HEK293 (cell line): ENCODE measurements at regions not wholly inside any gene's neighbourhood (a gene's known extent, or its start where the extent isn't known, plus 50 kb on each side); places are given as distances from the start of the nearest gene placed in this dataset.

ENCODE experiments used
- CTCF ChIA-PET: fragments of 350-600 bp; formaldehyde crosslinking; extraction: SDS; loops from one replicate; lab custom pipeline; 2021; ENCODE audit warnings: antibody characterized with exemption; lab: Yijun Ruan, JAX
- POLR2A ChIA-PET: fragments of 300-600 bp; formaldehyde crosslinking; extraction: SDS; loops from one replicate; lab custom pipeline; 2020; ENCODE audit warnings: antibody characterized with exemption, inconsistent platforms; lab: Yijun Ruan, JAX
- H3K27ac ChIP-seq: fragments of 200-500 bp; sonication (Bioruptor generic); 2 replicates; pipeline ENCODE4 v1.5.1; 2014; ENCODE audit warnings: low read depth, low read length, control low read depth, inconsistent platforms; ENCODE audit errors: extremely low read depth
- H3K36me3 ChIP-seq, 2 experiments: fragments of 200-500 bp in 1 of 2; sonication (Bioruptor generic) in 1 of 2; 1 replicate in 1 of 2; 2 replicates in 1 of 2; pipeline ENCODE4 v1.5.1; 2014 to 2017; ENCODE audit warnings: inconsistent platforms in 2 of 2, low read length in 2 of 2; ENCODE audit not compliant: control insufficient read depth in 2 of 2, insufficient read depth in 1 of 2
- H3K4me1 ChIP-seq: fragments of 200-500 bp; sonication (Bioruptor generic); 2 replicates; pipeline ENCODE4 v1.5.1; 2014; ENCODE audit warnings: mild to moderate bottlenecking, low read length, inconsistent platforms; ENCODE audit not compliant: control insufficient read depth, insufficient read depth
- H3K4me3 ChIP-seq: 2 replicates; pipeline ENCODE4 v1.5.1; 2011; ENCODE audit warnings: low read depth, mild to moderate bottlenecking, control low read depth, low read length, moderate library complexity
- H3K9me3 ChIP-seq: fragments of 200-500 bp; sonication (Bioruptor generic); 2 replicates; pipeline ENCODE4 v1.5.1; 2014; ENCODE audit warnings: low read depth, low read length, inconsistent platforms; ENCODE audit not compliant: control insufficient read depth, insufficient read depth
- GLIS2 ChIP-seq: fragments of 450-650 bp; formaldehyde crosslinking; IDR thresholded peaks from 2 replicates; pipeline ENCODE4 v1.5.1; 2016; ENCODE audit warnings: missing biosample characterization, missing genetic modification characterization
- MZF1 ChIP-seq: fragments of 450-650 bp; formaldehyde crosslinking; IDR thresholded peaks from 2 replicates; pipeline ENCODE4 v1.5.1; 2017; ENCODE audit warnings: missing biosample characterization, missing genetic modification characterization, borderline replicate concordance
- PRDM1 ChIP-seq: fragments of 450-650 bp; formaldehyde crosslinking; IDR thresholded peaks from 2 replicates; pipeline ENCODE4; 2016; ENCODE audit warnings: missing biosample characterization, missing genetic modification characterization
- SP7 ChIP-seq: fragments of 450-650 bp; formaldehyde crosslinking; IDR thresholded peaks from 2 replicates; pipeline ENCODE4 v1.5.1; 2016; ENCODE audit warnings: missing biosample characterization, missing genetic modification characterization
- ZBTB20 ChIP-seq: fragments of 450-650 bp; formaldehyde crosslinking; IDR thresholded peaks from 2 replicates; pipeline ENCODE4 v1.5.1; 2016; ENCODE audit warnings: missing biosample characterization, missing genetic modification characterization
- ZBTB48 ChIP-seq: fragments of 450-650 bp; formaldehyde crosslinking; IDR thresholded peaks from 2 replicates; pipeline ENCODE4 v1.5.1; 2016; ENCODE audit warnings: missing biosample characterization, missing genetic modification characterization
- ZFHX2 ChIP-seq: fragments of 450-650 bp; formaldehyde crosslinking; conservative IDR thresholded peaks from 2 replicates; pipeline ENCODE4 v1.5.1; 2016; ENCODE audit warnings: missing biosample characterization, missing genetic modification characterization
- ZNF266 ChIP-seq: fragments of 450-650 bp; formaldehyde crosslinking; IDR thresholded peaks from 2 replicates; pipeline ENCODE4 v1.5.1; 2016; ENCODE audit warnings: missing biosample characterization, missing genetic modification characterization, low read depth
- ZNF341 ChIP-seq: fragments of 450-650 bp; formaldehyde crosslinking; IDR thresholded peaks from 2 replicates; pipeline ENCODE4; 2016; ENCODE audit warnings: low read depth, missing biosample characterization, missing genetic modification characterization
- ZNF350 ChIP-seq: fragments of 450-650 bp; formaldehyde crosslinking; IDR thresholded peaks from 2 replicates; pipeline ENCODE4 v1.5.0; 2017; ENCODE audit warnings: missing biosample characterization, mild to moderate bottlenecking, missing genetic modification characterization
- ZNF544 ChIP-seq: fragments of 450-650 bp; formaldehyde crosslinking; IDR thresholded peaks from 2 replicates; pipeline ENCODE4 v1.5.0; 2017; ENCODE audit warnings: missing biosample characterization, missing genetic modification characterization
- ZNF571 ChIP-seq: fragments of 450-650 bp; formaldehyde crosslinking; IDR thresholded peaks from 2 replicates; pipeline ENCODE4 v1.5.0; 2017; ENCODE audit warnings: missing biosample characterization, missing genetic modification characterization
- ZNF701 ChIP-seq: fragments of 450-650 bp; formaldehyde crosslinking; IDR thresholded peaks from 2 replicates; pipeline ENCODE4 v1.5.1; 2016; ENCODE audit warnings: missing biosample characterization, missing genetic modification characterization
- TF ChIP-seq, protein P1 (sequence below): fragments of 450-650 bp; formaldehyde crosslinking; IDR thresholded peaks from 2 replicates; pipeline ENCODE4 v1.5.1; 2016; ENCODE audit warnings: missing biosample characterization, missing genetic modification characterization
- TF ChIP-seq, protein P2 (sequence below): fragments of 450-650 bp; formaldehyde crosslinking; IDR thresholded peaks from 2 replicates; pipeline ENCODE4 v1.5.1; 2016; ENCODE audit warnings: missing biosample characterization, missing genetic modification characterization
- TF ChIP-seq, protein P3 (sequence below): fragments of 450-650 bp; formaldehyde crosslinking; IDR thresholded peaks from 2 replicates; pipeline ENCODE4 v1.5.1; 2016; ENCODE audit warnings: missing biosample characterization, missing genetic modification characterization

DNA sequence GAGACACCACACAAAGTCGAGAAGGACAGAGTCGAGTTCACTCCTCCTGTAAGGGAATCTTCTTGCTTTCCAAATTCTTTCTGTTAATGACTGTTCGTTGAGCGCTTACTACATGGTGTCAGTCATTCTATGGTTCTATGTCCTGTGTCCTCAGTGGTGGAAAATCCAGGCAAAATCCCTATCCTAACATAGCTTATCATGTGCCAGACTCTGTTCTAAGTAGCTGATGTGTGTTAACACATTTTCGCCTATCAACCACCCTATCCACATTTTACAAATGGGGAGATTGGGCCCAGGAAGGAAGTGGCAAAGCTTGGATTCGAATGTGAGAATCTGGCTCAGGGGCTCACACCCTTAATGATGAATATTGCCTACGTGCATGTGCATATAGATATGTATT is 280.1 kb downstream of the GATA3 start (continued):
- TF ChIP-seq ZNF350 (tag by site-specific recombination) (no peak), ZNF571 (tag by site-specific recombination) (no peak), ZBTB48 (tag by site-specific recombination) (no peak), ZNF544 (tag by site-specific recombination) (no peak)
- TF ChIP-seq, protein P1, sequence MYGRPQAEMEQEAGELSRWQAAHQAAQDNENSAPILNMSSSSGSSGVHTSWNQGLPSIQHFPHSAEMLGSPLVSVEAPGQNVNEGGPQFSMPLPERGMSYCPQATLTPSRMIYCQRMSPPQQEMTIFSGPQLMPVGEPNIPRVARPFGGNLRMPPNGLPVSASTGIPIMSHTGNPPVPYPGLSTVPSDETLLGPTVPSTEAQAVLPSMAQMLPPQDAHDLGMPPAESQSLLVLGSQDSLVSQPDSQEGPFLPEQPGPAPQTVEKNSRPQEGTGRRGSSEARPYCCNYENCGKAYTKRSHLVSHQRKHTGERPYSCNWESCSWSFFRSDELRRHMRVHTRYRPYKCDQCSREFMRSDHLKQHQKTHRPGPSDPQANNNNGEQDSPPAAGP (tag by site-specific recombination) = no peak
- TF ChIP-seq, all 188 proteins: peak for 0

DNA sequence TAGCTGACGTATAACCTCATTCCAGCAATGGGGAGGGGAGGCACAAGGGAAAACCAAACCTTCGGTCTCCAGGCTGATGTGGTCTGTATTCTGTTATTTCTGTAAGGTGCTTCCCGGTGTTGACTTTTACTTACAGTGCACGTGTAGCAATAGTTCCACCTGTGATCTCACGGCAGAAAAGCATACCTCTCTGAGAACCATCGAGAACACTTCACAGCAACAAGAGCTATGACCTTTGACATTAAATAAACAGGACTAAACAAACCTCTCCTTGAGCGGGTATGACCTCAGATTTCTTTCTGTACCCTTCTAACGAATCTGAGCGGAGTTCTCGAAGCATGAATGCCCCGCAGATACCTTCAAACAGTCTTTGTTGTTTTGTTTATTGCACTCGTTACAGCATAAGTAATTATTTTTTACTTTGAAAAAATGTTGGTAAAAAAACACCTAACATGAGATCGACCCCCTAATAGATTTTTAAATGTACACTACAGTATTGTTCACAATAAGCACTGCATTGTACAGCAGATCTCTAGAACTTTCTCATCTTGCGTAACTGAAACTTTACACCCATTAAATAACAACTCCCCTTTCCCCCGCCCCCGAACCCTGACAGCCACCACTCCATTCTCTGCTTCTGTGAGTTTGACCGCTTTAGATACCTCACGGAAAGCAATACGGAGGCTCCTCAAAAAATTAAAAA is 282.3 kb downstream of the GATA3 start:
- Histone ChIP-seq H3K4me3 (no peak overlapping the region), H3K27ac (no peak overlapping the region), H3K36me3 (no peaks in the 10 kb centered on the region), H3K9me3 (no peaks in the 10 kb centered on the region), H3K4me1 (no peaks in the 10 kb centered on the region; the same call in 1 of the 2 replicates)
- no peak for TF ChIP-seq ZNF341 (tag by site-specific recombination)
- TF ChIP-seq ZNF266 (tag by site-specific recombination) = no peak
- ChIA-PET CTCF (no interaction called here), POLR2A (no interaction called here)

DNA sequence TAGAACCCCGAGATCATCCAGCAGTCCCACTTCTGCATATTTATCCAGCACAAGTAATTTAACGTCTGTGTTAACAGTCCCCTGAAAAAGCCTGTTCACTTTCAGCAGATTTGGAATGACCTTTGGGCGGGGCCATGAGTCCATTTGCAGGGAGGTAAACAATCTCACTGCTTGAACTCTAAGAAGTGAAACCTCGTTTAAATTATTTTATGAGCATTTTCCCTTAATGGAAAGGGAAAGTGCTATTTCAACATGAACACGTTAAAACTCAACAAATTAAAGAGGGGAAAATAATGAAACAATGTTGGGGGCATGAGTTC is 282.8 kb downstream of the GATA3 start:
- CTCF ChIA-PET = no interaction called here
- TF ChIP-seq MZF1 (tag by site-specific recombination) = no peak
- TF ChIP-seq, protein P2, sequence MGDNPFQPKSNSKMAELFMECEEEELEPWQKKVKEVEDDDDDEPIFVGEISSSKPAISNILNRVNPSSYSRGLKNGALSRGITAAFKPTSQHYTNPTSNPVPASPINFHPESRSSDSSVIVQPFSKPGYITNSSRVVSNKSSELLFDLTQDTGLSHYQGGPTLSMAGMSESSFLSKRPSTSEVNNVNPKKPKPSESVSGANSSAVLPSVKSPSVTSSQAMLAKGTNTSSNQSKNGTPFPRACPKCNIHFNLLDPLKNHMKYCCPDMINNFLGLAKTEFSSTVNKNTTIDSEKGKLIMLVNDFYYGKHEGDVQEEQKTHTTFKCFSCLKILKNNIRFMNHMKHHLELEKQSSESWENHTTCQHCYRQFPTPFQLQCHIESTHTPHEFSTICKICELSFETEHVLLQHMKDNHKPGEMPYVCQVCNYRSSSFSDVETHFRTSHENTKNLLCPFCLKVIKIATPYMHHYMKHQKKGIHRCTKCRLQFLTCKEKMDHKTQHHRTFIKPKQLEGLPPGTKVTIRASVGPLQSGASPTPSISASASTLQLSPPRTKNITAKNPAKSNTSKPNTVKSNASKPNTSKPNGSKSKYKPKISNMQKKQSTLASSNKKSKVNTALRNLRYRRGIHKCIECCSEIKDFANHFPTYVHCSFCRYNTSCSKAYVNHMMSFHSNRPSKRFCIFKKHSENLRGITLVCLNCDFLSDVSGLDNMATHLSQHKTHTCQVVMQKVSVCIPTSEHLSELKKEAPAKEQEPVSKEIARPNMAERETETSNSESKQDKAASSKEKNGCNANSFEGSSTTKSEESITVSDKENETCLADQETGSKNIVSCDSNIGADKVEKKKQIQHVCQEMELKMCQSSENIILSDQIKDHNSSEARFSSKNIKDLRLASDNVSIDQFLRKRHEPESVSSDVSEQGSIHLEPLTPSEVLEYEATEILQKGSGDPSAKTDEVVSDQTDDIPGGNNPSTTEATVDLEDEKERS = no peak
- TF ChIP-seq PRDM1 (tag by site-specific recombination) = 0 out of 2 replicates have a peak, but pooled peaks have one; percentile 14
- no peak for TF ChIP-seq GLIS2
- TF ChIP-seq, protein P3, sequence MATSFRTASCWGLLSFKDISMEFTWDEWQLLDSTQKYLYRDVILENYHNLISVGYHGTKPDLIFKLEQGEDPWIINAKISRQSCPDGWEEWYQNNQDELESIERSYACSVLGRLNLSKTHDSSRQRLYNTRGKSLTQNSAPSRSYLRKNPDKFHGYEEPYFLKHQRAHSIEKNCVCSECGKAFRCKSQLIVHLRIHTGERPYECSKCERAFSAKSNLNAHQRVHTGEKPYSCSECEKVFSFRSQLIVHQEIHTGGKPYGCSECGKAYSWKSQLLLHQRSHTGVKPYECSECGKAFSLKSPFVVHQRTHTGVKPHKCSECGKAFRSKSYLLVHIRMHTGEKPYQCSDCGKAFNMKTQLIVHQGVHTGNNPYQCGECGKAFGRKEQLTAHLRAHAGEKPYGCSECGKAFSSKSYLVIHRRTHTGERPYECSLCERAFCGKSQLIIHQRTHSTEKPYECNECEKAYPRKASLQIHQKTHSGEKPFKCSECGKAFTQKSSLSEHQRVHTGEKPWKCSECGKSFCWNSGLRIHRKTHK = no peak
- no peak for TF ChIP-seq SP7
- no peak for TF ChIP-seq ZBTB20 (tag by site-specific recombination)
- no peak for TF ChIP-seq ZFHX2 (tag by site-specific recombination)
- no peak for TF ChIP-seq ZNF701 (tag by site-specific recombination)
- Histone ChIP-seq H3K4me3 (no peak overlapping the region), H3K4me1 (no peaks in the 10 kb centered on the region; the same call in 1 of the 2 replicates), H3K36me3 (no peaks in the 10 kb centered on the region), H3K9me3 (no peaks in the 10 kb centered on the region), H3K27ac (no peak overlapping the region)
- POLR2A ChIA-PET = no interaction called here
